ENCODE measurements at regions not wholly inside any gene's neighbourhood (a gene's known extent, or its start where the extent isn't known, plus 50 kb on each side); places are given as distances from the start of the nearest gene placed in this dataset.

DNA sequence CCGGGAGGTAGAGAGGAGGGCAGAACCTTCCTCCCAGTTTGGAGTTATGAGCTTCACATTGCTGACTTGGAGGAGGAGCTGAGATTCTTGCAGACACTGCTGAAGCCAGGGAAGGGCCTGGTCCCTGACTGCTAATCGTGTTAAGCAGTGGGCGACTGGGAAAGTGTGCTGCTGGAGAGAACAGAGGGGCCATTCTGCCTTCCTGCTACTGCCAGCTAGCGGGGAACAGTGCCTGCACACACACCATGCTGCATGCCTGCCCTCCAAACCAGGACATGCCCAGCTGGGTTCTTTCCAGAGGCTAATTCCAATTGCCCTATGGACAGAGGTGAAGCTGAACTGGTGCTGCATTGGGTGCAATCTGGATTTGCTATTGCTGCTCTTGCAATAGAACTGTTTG, 281.4 kb downstream of the AJAP1 start:
- intact Hi-C loops (cut with micrococcal nuclease): no loop called here

DNA sequence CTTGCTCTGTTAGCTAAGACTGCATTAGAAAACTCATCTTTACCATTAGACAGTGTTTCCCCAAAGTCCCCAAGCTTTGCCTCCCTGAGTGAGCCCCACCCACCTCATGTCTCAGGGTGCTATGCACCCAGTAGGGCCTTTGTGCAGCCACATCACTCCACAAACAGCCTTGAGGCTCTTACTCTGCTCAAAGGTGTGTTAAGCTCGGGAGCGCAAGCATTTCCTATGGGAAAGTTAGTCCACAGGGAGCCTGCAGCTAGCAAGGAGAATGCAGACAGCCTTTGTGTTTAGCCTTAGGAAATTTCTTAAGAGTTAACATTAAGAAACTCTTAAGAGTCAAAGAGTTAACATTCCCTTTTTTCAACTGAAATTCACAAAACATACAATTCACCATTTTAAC, 278.8 kb downstream of the AJAP1 start:
- intact Hi-C loops (cut with micrococcal nuclease): no loop called here

- intact Hi-C loops (cut with micrococcal nuclease): no loop called here
These were observed 278.1 kb downstream of the AJAP1 start for GRCh38 chr1:4932311-4933030.

- intact Hi-C loops (cut with micrococcal nuclease): no loop called here
These were observed 277.1 kb downstream of the AJAP1 start for GRCh38 chr1:4931486-4931885.

- intact Hi-C loops (cut with micrococcal nuclease): no loop called here
These were observed 273.8 kb downstream of the AJAP1 start for GRCh38 chr1:4928186-4928585.

DNA sequence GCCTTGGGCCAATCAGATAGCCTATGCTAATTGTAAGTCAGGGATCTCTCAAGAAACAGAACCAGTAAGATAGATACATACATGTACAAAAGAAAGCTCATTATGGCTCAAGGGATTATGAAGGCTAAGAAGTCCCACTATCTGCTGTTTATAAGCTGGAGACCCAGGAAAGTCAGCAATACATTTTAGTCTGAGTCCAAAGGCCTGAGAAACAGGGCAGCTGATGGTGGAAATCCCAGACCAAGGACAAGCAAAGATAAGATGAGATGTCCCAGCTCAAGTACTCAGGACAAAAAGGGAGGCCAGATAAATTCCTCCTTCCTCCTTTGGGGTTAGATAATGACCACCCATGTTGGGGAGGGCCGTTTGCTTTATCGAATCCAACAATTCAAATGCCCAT, 269.9 kb downstream of the AJAP1 start:
- intact Hi-C loops (cut with micrococcal nuclease): no loop called here

GRCh38 chr1:4916610-4917009, 262.2 kb downstream of the AJAP1 start:
- intact Hi-C loops (cut with micrococcal nuclease): no loop called here

DNA sequence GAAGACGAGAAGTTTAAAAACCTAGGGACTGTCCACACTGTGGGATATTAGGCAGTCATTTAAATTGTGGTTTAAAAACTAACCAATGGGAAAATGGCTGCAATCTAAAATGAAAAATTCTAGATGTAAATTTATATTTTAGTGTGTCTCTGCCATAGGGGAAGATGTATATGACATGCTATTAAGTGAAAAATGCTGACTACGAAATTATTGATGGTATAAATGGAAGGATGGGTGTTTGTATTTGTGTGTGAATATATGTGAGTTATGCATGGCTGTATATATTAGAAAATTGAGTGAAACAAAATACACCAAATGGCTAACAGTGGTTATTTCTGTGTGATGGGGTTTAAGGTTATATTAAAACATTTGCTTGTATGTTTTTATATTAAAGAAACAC, 260.7 kb downstream of the AJAP1 start:
- intact Hi-C loops (cut with micrococcal nuclease): no loop called here

- intact Hi-C loops (cut with micrococcal nuclease): no loop called here
These were observed 254.1 kb downstream of the AJAP1 start for GRCh38 chr1:4908486-4908885.

GRCh38 chr1:4894566-4894965, 240.2 kb downstream of the AJAP1 start:
- intact Hi-C loops (cut with micrococcal nuclease): no loop called here

GRCh38 chr1:4880626-4881025, 226.2 kb downstream of the AJAP1 start:
- intact Hi-C loops (cut with micrococcal nuclease): no loop called here

DNA sequence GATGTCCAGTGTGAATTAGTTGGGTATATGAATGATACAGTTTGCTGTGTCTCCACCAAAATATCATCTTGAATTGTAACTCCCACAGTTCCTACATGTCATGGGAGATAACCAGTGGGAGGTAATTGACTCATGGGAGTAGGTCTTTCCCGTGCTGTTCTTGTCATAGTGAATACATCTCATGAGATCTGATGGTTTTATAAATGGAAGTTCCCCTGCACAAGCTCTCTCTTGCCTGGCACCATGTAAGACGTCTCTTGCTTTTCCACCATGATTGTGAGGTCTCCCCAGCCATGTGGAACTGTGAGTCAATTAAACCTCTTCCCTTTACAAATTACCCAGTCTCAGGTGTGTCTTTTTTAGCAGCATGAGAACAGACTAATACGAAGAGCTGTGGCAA, 223.0 kb downstream of the AJAP1 start:
- intact Hi-C loops (cut with micrococcal nuclease): no loop called here

- intact Hi-C loops (cut with micrococcal nuclease): no loop called here
These were observed 217.0 kb downstream of the AJAP1 start for GRCh38 chr1:4871373-4871772.

GRCh38 chr1:4868521-4868920, 214.1 kb downstream of the AJAP1 start:
- intact Hi-C loops (cut with micrococcal nuclease): no loop called here

- intact Hi-C loops (cut with micrococcal nuclease): no loop called here
These were observed 202.0 kb downstream of the AJAP1 start for GRCh38 chr1:4856396-4856795.

DNA sequence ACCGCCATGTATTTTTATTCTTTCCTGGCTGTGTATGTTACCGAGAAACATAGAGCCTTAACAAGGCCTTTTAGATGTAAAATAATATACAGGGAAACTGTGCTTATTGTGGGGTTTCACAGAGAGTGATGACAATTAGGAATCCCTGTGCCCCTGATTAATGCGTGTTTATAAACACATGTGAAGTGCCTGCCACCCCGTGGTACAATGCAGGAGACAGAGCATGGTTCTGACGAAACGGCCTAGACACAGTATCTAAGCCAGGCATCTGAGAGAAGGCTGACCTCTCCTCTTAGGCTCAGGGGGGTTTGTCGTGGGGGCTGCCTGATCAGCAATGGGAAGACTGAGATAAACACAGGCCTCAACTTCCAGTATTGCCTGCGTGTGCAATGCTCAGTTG, 200.0 kb downstream of the AJAP1 start:
- intact Hi-C loops (cut with micrococcal nuclease): no loop called here

DNA sequence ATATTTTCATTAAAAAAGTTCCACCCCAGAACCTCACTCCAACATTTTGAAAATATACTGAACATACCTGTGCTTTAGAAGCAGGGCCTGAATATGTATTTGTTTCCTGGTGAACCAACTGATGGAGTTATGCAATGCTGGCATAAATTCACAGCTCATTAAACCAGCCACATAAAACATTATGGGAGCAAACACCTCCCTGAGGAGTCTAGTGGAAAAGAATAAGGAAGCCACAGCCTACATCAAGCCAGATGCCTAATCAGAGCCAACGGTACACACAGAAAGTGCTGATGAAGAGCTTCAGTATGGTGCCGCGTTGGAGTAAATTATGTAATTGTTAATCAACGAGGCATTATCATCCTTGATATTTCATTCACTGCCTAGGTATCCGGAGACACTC, 199.5 kb downstream of the AJAP1 start:
- intact Hi-C loops (cut with micrococcal nuclease): no loop called here

GRCh38 chr1:4851385-4852065, 197.1 kb downstream of the AJAP1 start:
- intact Hi-C loops (cut with micrococcal nuclease): no loop called here

GRCh38 chr1:4848431-4848830, 194.0 kb downstream of the AJAP1 start:
- intact Hi-C loops (cut with micrococcal nuclease): no loop called here

DNA sequence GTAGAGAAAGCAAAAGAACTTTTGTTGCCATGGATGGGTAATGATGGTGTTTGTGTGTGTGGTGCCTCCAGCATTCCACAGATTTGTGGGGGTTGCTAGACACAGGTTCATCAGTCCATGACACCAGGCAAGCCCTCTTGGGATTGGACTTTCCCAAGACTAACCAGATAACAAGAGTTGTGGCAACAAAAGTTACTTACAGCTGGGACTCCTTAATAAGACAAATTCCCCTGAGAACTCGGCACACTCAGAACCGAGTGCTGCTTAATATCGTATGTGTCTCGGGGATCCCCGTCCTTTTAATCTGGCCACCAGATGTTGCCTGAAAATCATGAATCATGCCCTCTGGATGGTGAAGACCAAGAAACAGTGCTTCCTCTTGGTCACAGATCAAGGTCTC, 193.3 kb downstream of the AJAP1 start:
- intact Hi-C loops (cut with micrococcal nuclease): no loop called here
